ENCODE measurements at regions not wholly inside any gene's neighbourhood (a gene's known extent, or its start where the extent isn't known, plus 50 kb on each side); places are given as distances from the start of the nearest gene placed in this dataset.

GRCh38 chr4:179823342-179823741, 2381.1 kb upstream of the AGA start:
- no peak for DNase-seq (ENCODE audit: low spot score, unreplicated experiment)
- Mint-ChIP-seq H3K4me3 (ENCODE audit: low read depth) (no peak overlapping the region), H3K9me3 (ENCODE audit: low read depth) (peaks cover 8% of the 10 kb centered on the region), H3K36me3 (ENCODE audit: insufficient read depth) (no peaks in the 10 kb centered on the region), H3K27me3 (no peaks in the 10 kb centered on the region), H3K4me1 (ENCODE audit: low read depth) (no peaks in the 10 kb centered on the region), H3K27ac (no peak overlapping the region)
- TF ChIP-seq CTCF (IDR thresholded peaks at IDR 0.05; ENCODE audit: unreplicated experiment): no peak

- H3K4me3 Mint-ChIP-seq (ENCODE audit: low read depth): no peak overlapping the region
- no peaks in the 10 kb centered on the region for H3K9me3 Mint-ChIP-seq (ENCODE audit: low read depth)
- no peak for TF ChIP-seq CTCF (IDR thresholded peaks at IDR 0.05; ENCODE audit: unreplicated experiment)
- no peak overlapping the region for H3K27ac Mint-ChIP-seq
- peaks cover 4% of the 10 kb centered on the region for H3K4me1 Mint-ChIP-seq (ENCODE audit: low read depth)
- H3K36me3 Mint-ChIP-seq (ENCODE audit: insufficient read depth): no peaks in the 10 kb centered on the region
- peaks cover 7% of the 10 kb centered on the region for H3K27me3 Mint-ChIP-seq
- DNase-seq (ENCODE audit: low spot score, unreplicated experiment): no peak
These were observed 2389.0 kb upstream of the AGA start for GRCh38 chr4:179831274-179831673.

GRCh38 chr4:179836179-179837075, 2394.2 kb upstream of the AGA start:
- H3K4me1 Mint-ChIP-seq (ENCODE audit: low read depth): peaks cover 4% of the 10 kb centered on the region
- H3K4me3 Mint-ChIP-seq (ENCODE audit: low read depth): no peak overlapping the region
- peaks cover 23% of the 10 kb centered on the region for H3K27me3 Mint-ChIP-seq
- no peaks in the 10 kb centered on the region for H3K36me3 Mint-ChIP-seq (ENCODE audit: insufficient read depth)
- DNase-seq (ENCODE audit: low spot score, unreplicated experiment): no peak
- H3K27ac Mint-ChIP-seq: no peak overlapping the region
- TF ChIP-seq CTCF (IDR thresholded peaks at IDR 0.05; ENCODE audit: unreplicated experiment): no peak
- H3K9me3 Mint-ChIP-seq (ENCODE audit: low read depth): no peaks in the 10 kb centered on the region

GRCh38 chr4:179843370-179843769, 2399.8 kb upstream of the TENM3 start:
- no peak for DNase-seq (ENCODE audit: low spot score, unreplicated experiment)

GRCh38 chr4:179855469-179855868, 2387.7 kb upstream of the TENM3 start:
- no peaks in the 10 kb centered on the region for H3K36me3 Mint-ChIP-seq (ENCODE audit: insufficient read depth)
- H3K27ac Mint-ChIP-seq: no peak overlapping the region
- TF ChIP-seq CTCF (IDR thresholded peaks at IDR 0.05; ENCODE audit: unreplicated experiment): no peak
- H3K4me3 Mint-ChIP-seq (ENCODE audit: low read depth): no peak overlapping the region
- no peaks in the 10 kb centered on the region for H3K9me3 Mint-ChIP-seq (ENCODE audit: low read depth)
- peaks cover 2% of the 10 kb centered on the region for H3K4me1 Mint-ChIP-seq (ENCODE audit: low read depth)
- no peak for DNase-seq (ENCODE audit: low spot score, unreplicated experiment)
- no peaks in the 10 kb centered on the region for H3K27me3 Mint-ChIP-seq

More at GRCh38 chr4:179843370-179843769, 2399.8 kb upstream of the TENM3 start:
- no peaks in the 10 kb centered on the region for H3K27me3 Mint-ChIP-seq
- H3K4me3 Mint-ChIP-seq (ENCODE audit: low read depth): no peak overlapping the region
- no peaks in the 10 kb centered on the region for H3K36me3 Mint-ChIP-seq (ENCODE audit: insufficient read depth)
- H3K27ac Mint-ChIP-seq: no peak overlapping the region
- H3K4me1 Mint-ChIP-seq (ENCODE audit: low read depth): peaks cover 2% of the 10 kb centered on the region
- TF ChIP-seq CTCF (IDR thresholded peaks at IDR 0.05; ENCODE audit: unreplicated experiment): no peak
- peaks cover 3% of the 10 kb centered on the region for H3K9me3 Mint-ChIP-seq (ENCODE audit: low read depth)
